ENCODE measurements at regions not wholly inside any gene's neighbourhood (a gene's known extent, or its start where the extent isn't known, plus 50 kb on each side); places are given as distances from the start of the nearest gene placed in this dataset.
A peak's percentile ranks its signal among the peaks of the same experiment; 100 is the strongest.

DNA sequence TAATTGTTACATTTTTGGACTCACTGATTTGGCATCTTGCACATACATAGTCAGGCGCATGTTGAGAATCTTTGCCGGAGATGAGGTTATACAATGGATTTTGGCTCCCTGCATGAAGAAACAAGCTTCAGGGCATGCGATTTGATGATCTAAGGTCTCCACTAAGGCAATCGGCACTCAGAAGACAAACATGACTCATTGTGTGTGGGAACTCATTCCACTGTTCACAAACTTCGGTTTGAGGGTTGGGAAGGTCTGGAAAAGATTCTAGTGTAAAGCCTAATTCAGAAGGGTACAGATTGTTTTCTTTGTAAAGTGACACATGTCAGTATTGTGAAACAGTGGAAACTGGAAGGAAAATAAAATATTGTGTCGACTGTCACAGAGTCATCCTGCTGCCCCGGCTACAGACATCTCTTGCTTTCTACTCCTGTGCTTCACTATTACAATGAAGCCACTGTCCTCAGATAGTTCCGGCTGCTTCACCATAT, 192.6 kb upstream of the HMGA2 start:
- Histone ChIP-seq H3K27ac (ENCODE audit: insufficient read depth, low read depth, low read length) (peak overlapping the region; percentile 87), H3K9me1 (replicated peaks; ENCODE audit: control insufficient read depth, extremely low read depth, insufficient read depth, low read length) (no peaks in the 10 kb centered on the region), H4K20me1 (replicated peaks; ENCODE audit: control insufficient read depth, extremely low read depth, insufficient read depth, low read length) (no peaks in the 10 kb centered on the region), H3K9ac (replicated peaks; ENCODE audit: extremely low read depth, insufficient read depth, low read length) (peak overlapping the region; percentile 72), H2AFZ (ENCODE audit: low read depth, low read length) (no peak overlapping the region), H3K4me1 (ENCODE audit: control insufficient read depth, extremely low read depth, insufficient read depth, low read length) (peaks cover 56% of the 10 kb centered on the region), H3K36me3 (ENCODE audit: control insufficient read depth in 2 of 2, extremely low read depth in 1 of 2, insufficient read depth in 2 of 2, low read length in 2 of 2) (no peaks in the 10 kb centered on the region), H3K4me2 (ENCODE audit: insufficient read depth, low read length) (peak overlapping the region; percentile 0), H3K27me3 (ENCODE audit: control insufficient read depth in 2 of 2, insufficient read depth in 2 of 2, low read length in 2 of 2) (no peaks in the 10 kb centered on the region), H3K79me2 (ENCODE audit: control insufficient read depth, insufficient read depth, low read length) (no peaks in the 10 kb centered on the region), H3K4me3 (replicated peaks in 1 of 3; ENCODE audit: insufficient read depth in 1 of 3, low read depth in 1 of 3, low read length in 3 of 3) (no peak overlapping the region), H3K9me3 (replicated peaks; ENCODE audit: control insufficient read depth, insufficient read depth, low read length) (no peaks in the 10 kb centered on the region)
- DNase-seq (ENCODE audit: low read depth, low spot score) = peak; percentile 94
- dilution Hi-C loops (cut with MboI; ENCODE audit: extremely low pct_ligation_motif_present, low sequenced_read_pairs) (no loop called here), intact Hi-C loops (cut with micrococcal nuclease) (loop anchor here (1.0 kb wide), 2 partner anchors 19 to 27 kb away; no protein-coding TSS in a partner anchor)
- TF ChIP-seq GATA2 (IDR thresholded peaks at IDR 0.05; ENCODE audit: insufficient read depth, insufficient read length, low read depth, low read length) (peak; percentile 71), FOS (IDR thresholded peaks at IDR 0.05; ENCODE audit: borderline replicate concordance, insufficient read depth, low read length) (peak; percentile 98), EZH2 (IDR thresholded peaks at IDR 0.05; ENCODE audit: borderline replicate concordance, low read depth, low read length, severe bottlenecking) (no peak), CTCF (IDR thresholded peaks at IDR 0.05; ENCODE audit: extremely low read depth in 1 of 2, insufficient read depth in 1 of 2, low read depth in 1 of 2, low read length in 2 of 2) (no peak), POLR2AphosphoS5 (IDR thresholded peaks at IDR 0.05; ENCODE audit: insufficient read depth, low read depth, low read length) (peak; percentile 35), JUN (IDR thresholded peaks at IDR 0.05; ENCODE audit: borderline replicate concordance, insufficient read depth, insufficient read length, low read depth) (peak; percentile 97), POLR2A (IDR thresholded peaks at IDR 0.05; ENCODE audit: low read depth, low read length) (peak; percentile 49)
- no TSS peak for BruUV-seq (replicated peaks)
- ChIA-PET POLR2A (interaction anchor here (1.0 kb wide), 2 partner anchors 23 to 30 kb away, joined by 3 read pairs; no protein-coding TSS in a partner anchor), CTCF (interaction anchor here (0.7 to 2.1 kb wide), 5 partner anchors 20 to 75 kb away, joined by 3 to 12 read pairs (median 4); no protein-coding TSS in a partner anchor)
- peak; percentile 99 for FAIRE-seq
